ENCODE measurements at regions not wholly inside any gene's neighbourhood (a gene's known extent, or its start where the extent isn't known, plus 50 kb on each side); places are given as distances from the start of the nearest gene placed in this dataset.

DNA sequence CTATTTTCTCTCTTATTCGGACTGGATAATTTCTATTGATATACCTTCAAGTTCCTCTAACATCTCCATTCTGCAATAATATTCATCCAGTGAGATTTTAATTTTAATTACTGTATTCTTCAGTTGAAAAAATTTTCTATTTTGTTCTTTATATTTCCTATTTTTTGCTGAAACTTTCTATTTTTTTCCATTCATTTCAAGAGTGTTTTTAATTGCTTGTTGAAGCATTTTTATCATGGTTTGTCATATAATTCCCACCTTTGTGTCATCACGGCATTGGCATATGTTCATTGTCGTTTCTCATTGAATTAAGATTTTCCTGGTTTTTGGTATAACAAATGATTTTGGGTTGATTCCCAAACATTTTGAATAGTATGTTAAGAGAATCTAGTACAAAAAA lies 214.9 kb upstream of the HDDC2 start:
- no peaks in the 10 kb centered on the region for H3K27me3 Mint-ChIP-seq (ENCODE audit: low read depth, poor library complexity)
- peaks cover 16% of the 10 kb centered on the region for H3K4me1 Mint-ChIP-seq
- TF ChIP-seq, protein P1, sequence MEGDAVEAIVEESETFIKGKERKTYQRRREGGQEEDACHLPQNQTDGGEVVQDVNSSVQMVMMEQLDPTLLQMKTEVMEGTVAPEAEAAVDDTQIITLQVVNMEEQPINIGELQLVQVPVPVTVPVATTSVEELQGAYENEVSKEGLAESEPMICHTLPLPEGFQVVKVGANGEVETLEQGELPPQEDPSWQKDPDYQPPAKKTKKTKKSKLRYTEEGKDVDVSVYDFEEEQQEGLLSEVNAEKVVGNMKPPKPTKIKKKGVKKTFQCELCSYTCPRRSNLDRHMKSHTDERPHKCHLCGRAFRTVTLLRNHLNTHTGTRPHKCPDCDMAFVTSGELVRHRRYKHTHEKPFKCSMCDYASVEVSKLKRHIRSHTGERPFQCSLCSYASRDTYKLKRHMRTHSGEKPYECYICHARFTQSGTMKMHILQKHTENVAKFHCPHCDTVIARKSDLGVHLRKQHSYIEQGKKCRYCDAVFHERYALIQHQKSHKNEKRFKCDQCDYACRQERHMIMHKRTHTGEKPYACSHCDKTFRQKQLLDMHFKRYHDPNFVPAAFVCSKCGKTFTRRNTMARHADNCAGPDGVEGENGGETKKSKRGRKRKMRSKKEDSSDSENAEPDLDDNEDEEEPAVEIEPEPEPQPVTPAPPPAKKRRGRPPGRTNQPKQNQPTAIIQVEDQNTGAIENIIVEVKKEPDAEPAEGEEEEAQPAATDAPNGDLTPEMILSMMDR (IDR thresholded peaks at IDR 0.05) = no peak
- no peak overlapping the region for H3K27ac Mint-ChIP-seq
- H3K9me3 Mint-ChIP-seq = peaks cover 64% of the 10 kb centered on the region
- no peak overlapping the region for H3K4me3 Mint-ChIP-seq
- DNase-seq = no peak
- peaks cover 53% of the 10 kb centered on the region for H3K36me3 Mint-ChIP-seq (ENCODE audit: low read depth)

DNA sequence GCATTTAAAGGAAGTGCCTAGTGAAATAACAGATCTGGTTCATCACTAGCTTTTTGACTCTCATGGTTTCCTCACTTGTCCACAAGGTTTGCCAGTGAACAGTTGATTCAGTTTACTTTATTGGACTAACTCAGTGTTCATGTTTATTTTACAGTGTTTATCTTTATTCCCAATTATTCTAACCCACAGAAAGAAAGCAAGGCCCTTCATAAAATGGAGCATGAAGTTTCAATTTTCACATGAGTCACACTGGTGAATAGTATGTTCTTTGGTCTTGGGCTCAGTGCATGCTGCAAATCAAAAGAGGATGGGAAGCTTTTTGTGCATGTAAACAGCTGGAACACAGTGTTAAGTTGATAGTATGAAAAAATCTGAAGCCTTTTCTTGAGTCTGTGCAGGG lies 217.6 kb upstream of the HDDC2 start:
- Mint-ChIP-seq H3K4me1 (peaks cover 16% of the 10 kb centered on the region), H3K27me3 (ENCODE audit: low read depth, poor library complexity) (no peaks in the 10 kb centered on the region), H3K27ac (no peak overlapping the region), H3K4me3 (no peak overlapping the region), H3K36me3 (ENCODE audit: low read depth) (peaks cover 45% of the 10 kb centered on the region), H3K9me3 (peaks cover 48% of the 10 kb centered on the region)
- TF ChIP-seq, protein P1 (IDR thresholded peaks at IDR 0.05) = no peak
- no peak for DNase-seq

DNA sequence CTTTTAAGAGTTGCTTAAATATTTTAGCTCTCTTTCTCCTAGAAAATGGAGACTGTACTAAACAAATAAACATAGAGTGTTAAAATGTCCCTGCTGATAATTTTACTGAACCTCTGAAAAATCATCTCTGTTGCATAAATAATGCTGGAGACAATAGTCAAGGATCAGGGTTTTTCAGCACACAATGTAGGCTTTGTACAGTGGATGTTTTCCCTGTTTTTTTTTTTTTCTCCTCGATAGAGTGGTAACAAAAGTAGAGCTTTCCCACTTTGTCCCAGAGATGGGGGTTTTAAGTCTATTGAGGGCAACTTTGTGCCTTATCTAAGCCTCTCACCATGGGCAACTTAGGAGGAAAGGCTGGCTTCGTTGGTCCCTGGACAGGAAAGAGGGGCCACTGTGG lies 222.6 kb upstream of the HDDC2 start:
- TF ChIP-seq, protein P1 (IDR thresholded peaks at IDR 0.05) = no peak
- Mint-ChIP-seq H3K27ac (no peak overlapping the region), H3K36me3 (ENCODE audit: low read depth) (peaks cover 8% of the 10 kb centered on the region), H3K4me3 (no peak overlapping the region), H3K27me3 (ENCODE audit: low read depth, poor library complexity) (no peaks in the 10 kb centered on the region), H3K4me1 (peaks cover 34% of the 10 kb centered on the region), H3K9me3 (peaks cover 8% of the 10 kb centered on the region)
- DNase-seq = no peak

DNA sequence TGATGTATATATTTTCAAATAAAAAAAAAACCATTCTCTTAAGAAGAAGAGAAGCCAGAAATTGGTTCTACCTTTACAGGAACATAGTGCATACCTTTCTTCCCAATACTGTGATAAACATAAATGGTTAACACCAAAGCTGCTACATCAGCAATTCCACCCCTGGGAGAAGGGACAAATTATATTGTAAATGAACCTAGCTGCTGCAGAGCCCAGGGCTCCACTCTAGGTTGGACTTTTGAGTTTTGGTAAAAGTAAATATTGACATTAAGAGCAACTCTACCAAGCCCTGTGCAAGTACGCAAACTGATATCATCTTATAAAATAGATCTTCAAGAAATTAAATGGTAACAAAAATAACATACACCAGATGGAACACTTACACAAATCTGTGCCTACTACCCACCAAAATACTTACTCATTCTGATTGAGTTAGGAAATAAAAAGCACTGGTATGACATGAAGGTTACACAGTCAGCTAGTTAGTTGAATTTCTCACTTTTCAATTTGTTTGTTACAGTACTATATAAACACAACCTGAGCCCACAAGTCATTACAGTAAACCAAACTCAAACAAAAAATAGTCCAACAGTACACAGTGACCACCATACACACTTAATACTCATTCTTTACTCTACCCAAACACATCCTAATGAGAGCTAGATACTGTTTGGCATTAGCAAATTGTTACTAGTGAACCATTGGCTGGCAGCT lies 223.3 kb upstream of the HEY2 start:
- H3K36me3 Mint-ChIP-seq (ENCODE audit: low read depth) = no peaks in the 10 kb centered on the region
- H3K27ac Mint-ChIP-seq = no peak overlapping the region
- TF ChIP-seq, protein P1 (IDR thresholded peaks at IDR 0.05) = no peak
- peaks cover 26% of the 10 kb centered on the region for H3K4me1 Mint-ChIP-seq
- no peak for DNase-seq
- no peaks in the 10 kb centered on the region for H3K9me3 Mint-ChIP-seq
- H3K27me3 Mint-ChIP-seq (ENCODE audit: low read depth, poor library complexity) = no peaks in the 10 kb centered on the region
- H3K4me3 Mint-ChIP-seq = no peak overlapping the region

DNA sequence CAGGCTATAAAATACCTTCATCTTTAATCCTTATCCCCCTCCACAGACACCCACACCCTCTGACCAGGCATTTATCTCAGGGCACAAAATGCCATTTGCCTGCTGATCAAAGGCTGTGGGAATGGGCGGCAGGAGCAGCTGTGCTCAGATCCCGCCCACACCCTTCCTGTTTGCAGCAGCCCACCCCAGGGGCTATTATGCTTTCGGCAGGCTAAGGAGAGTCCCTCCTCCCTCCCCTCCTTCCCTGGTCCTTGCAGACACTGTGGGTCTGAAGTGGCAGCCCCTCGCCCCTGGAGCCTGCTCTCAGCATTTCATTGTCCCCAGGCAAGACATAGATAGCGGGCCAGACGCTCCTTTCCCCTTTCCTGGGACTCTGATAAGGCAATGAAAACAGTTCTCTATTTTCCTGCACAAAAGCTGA lies 220.8 kb upstream of the HEY2 start:
- Mint-ChIP-seq H3K9me3 (no peaks in the 10 kb centered on the region), H3K27me3 (ENCODE audit: low read depth, poor library complexity) (no peaks in the 10 kb centered on the region), H3K36me3 (ENCODE audit: low read depth) (no peaks in the 10 kb centered on the region), H3K4me1 (peaks cover 35% of the 10 kb centered on the region), H3K4me3 (peak overlapping the region; percentile 62), H3K27ac (peak overlapping the region; percentile 97)
- peak; percentile 51 for DNase-seq
- TF ChIP-seq, protein P1 (IDR thresholded peaks at IDR 0.05) = no peak

DNA sequence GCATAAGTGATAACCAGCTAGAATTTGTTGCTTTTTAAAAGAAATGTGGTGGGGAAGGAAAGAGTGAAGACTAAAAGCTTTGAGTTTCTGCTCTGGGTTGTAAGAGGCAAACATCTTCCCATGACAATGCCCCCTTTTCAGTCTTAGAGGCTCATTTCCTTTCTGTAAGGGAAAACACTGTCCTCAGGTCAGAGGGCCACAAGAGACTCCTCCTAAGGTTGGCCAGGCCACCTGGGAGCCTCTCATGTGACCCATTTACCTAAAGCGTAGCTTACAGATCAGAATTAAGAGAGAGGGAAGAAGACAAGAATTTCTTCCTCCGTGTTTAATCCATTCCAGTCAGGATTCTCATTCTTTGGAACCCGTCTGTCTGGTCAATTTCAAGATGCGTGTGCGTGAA lies 220.4 kb upstream of the HEY2 start:
- Mint-ChIP-seq H3K27me3 (ENCODE audit: low read depth, poor library complexity) (no peaks in the 10 kb centered on the region), H3K9me3 (no peaks in the 10 kb centered on the region), H3K4me3 (peak overlapping the region; percentile 62), H3K36me3 (ENCODE audit: low read depth) (no peaks in the 10 kb centered on the region), H3K27ac (peak overlapping the region; percentile 97), H3K4me1 (peaks cover 39% of the 10 kb centered on the region)
- DNase-seq = no peak
- TF ChIP-seq, protein P1 (IDR thresholded peaks at IDR 0.05) = no peak

Data from nephron progenitor cell (in vitro differentiated cells).